GM18870 (cell line): ENCODE measurements at regions not wholly inside any gene's neighbourhood (a gene's known extent, or its start where the extent isn't known, plus 50 kb on each side); places are given as distances from the start of the nearest gene placed in this dataset.
"Not testable (repeated sequence)": the region's sequence is repeated elsewhere in the genome, so short reads cannot be mapped to it uniquely, and the experiment has no call there.

Experiments used
- ATAC-seq: cut with Tn5 transposase; IDR thresholded peaks from one replicate; pipeline ENCODE4 v1.9.1; 2021; ENCODE audit warnings: moderate library complexity; ENCODE audit not compliant: unreplicated experiment

DNA sequence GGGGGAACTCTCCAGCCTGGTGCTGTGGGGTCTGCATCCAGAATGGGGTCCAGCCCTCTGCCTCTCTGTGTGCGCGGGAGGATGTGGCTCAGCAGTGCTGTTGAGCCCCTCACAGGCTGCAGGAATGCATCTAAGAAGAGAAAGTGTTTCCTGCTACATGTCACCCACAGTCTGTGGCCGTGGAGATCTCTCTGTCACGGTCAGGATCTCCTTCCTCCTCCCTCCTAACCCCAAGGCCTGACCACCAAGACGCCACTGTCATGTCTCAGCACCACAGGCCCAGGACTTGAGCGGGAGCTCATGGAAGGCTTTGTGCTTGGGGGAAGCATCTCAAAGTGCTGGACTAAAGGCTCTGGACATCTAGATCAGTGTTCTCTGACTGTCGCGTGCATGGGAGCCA, 90.1 kb downstream of the SREK1 start:
- ATAC-seq: no peak

DNA sequence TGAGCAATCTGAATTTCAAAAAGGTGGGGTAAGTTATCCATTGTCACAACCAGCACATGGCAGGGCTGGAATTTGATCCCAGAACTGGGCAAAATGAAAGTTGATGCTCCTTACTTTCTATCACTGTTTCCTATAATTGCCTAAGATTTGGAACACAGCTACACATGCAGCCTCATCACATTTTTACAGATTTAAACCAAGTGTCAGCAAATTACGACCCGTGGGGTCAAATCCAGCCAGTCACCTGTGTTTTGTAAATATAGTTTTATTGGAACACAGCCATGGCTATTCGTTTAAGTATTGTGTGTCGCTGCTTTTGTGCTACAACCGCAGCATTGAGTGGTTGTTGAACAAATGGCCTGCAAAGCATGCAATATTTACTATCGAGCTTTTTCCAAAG, 94.3 kb downstream of the SREK1 start:
- ATAC-seq: no peak

GRCh38 chr5:66239034-66239433, 94.9 kb downstream of the SREK1 start:
- no peak for ATAC-seq

GRCh38 chr5:66241136-66241825, 97.2 kb downstream of the SREK1 start:
- ATAC-seq: no peak

DNA sequence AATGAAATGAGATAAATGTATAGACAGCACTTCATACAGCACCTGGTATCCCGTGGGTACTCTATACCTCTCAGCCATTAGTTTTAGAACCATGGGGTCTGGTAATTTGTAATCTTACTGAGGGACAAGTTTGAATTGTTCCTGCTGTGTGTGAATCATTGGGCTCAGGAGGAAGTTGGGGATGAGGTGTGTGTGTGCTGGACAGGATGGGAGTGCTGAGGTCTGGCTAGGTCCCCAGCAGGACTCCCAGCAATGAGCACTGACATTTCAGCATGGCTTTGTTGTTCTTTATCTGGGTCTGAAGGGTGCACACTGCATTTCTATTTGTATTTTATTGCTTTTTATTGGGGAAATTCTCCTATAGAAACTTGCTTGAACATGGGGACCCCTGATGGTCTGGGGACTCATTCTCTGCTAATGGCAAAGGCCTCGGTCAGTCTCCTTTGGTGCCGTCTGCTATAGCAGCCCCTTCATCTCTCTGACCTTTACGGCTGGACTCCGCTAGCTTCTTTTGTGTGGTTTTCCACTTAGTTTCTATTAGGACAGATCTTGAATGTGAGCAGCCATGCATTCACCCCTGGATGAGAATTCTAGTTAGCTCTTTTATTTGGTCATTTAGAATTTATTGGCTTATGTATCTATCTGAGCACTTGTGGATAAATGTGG, 98.1 kb downstream of the SREK1 start:
- no peak for ATAC-seq

GRCh38 chr5:66246608-66247007, 102.5 kb downstream of the SREK1 start:
- no peak for ATAC-seq

DNA sequence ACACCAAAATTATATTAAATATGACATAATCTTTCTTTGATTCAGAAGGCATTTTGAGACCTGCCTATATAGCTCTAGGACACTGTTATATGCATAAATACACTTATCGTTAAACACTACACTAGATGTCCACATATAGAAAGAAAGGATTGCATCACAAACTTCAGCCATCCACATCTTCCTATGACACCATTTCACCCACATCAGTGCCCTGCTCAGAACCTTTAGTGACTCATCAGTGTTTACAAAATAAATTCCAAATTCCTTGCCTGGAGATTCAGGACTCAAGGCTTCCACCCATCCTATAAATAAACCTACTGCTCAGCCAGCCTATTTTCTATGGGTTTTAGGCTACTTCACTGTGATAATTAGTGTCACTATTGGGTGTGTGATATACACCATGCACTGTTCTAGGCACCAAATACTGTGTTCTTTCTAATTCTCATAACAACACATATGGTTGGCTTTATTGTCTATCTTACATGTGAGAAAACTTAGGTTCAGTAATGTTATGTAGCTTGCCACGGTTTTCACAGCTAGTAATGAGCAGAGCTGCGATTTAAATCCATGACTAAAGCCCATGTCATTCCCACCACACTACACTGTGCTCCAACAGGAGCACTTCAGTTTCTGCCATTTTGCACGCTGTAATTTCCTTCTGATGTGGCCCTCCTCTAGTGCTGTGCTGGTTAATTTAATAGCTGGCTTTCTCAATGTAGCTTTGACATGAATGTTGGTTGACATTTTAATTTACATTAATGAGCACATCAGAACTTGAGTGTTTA, 103.3 kb downstream of the SREK1 start:
- no peak for ATAC-seq

- no peak for ATAC-seq
These were observed 104.8 kb downstream of the SREK1 start for GRCh38 chr5:66248874-66249273.

DNA sequence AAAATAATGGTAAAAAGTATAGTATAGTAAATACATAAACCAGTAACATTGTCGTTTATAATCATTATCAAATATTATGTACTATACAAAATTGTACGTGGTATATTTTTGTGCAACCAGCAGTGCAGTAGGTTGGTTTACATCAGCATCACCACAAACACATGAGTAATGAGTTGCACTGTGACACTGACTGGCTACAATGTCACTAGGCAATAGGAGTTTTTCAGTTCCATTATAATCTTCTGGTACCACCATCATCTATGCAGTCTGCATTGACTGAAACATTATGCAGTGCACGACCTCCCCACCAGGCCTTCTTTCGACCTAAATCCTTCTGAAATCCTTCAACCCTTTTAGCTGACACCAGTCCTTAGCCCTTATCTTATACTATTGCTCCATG, 105.8 kb downstream of the SREK1 start:
- ATAC-seq: no peak

DNA sequence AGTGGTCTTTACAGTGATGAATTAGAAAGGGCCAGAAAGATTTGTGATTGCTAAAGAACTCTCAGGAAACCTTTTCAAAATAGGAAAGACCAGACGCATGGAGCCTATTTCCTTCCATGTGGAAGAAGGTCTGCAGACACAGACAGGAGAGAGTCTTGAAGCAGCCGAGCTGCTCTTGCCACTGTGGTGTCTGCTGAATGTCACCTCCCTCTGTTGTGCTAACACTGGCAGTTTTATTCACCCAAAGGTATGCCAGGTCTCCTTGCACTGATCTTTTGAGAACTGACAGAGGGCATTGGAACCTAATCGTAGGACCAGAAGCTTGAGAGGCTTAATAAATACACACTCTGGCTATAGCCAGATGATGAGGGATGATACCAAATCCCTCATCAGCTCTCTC, 108.7 kb downstream of the SREK1 start:
- ATAC-seq: no peak

DNA sequence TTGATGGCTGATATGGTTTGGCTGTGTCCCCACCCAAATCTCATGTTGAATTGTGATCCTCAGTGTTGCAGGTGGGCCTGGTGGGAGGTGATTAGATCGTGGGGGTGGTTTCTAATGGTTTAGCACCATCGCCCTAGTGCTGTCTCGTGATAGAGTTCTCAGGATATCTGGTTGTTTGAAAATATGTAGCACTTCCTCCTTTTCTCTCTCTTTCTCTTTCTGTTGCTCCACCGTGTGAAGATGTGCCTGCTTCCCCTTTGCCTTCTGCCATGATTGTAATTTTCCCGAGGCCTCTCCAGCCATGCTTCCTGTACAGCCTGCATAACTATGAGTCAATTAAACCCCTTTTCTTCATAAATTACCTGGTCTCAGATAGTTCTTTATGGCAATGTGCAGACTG, 111.6 kb downstream of the SREK1 start:
- ATAC-seq: no peak

- ATAC-seq: no peak
These were observed 129.0 kb downstream of the SREK1 start for GRCh38 chr5:66273121-66273520.

- ATAC-seq: no peak
These were observed 132.9 kb downstream of the SREK1 start for GRCh38 chr5:66276986-66277385.

DNA sequence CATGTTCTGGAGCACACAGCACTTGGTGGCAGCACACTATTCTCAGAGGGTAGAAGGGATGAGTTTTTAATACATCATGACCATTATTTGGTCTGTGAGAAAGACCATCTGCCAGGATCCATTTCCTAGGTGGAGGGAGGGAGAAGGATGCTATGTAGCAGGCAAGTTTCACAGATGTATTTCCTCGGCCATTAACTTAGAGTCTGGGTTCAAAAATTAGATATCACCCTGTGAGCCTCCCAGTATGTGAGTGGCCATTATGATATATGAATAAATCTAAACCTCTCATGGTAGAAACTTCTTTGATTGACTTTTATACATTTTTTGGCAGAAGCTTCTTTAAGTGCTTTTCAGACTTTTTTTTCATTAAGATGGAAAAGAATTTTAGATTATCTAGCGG, 133.9 kb downstream of the SREK1 start:
- ATAC-seq: no peak

DNA sequence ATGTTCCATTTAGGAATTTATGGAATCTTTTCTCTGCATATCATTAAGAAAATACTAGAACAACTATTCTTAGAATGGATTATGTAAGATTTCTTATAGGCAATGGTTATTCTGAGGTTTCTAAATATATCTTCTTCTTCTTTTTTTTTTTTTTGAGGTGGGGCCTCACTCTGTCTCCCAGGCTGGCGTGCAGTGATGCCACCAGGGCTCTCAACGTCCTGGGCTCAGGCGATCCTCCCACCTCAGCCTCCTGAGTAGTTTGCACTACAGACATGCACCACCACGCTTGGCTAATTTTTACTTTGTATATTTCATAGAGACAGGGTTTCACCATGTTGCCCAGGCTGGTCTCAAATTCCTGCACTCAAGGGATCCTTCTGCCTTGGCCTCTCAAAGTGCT, 137.2 kb downstream of the SREK1 start:
- no peak for ATAC-seq

DNA sequence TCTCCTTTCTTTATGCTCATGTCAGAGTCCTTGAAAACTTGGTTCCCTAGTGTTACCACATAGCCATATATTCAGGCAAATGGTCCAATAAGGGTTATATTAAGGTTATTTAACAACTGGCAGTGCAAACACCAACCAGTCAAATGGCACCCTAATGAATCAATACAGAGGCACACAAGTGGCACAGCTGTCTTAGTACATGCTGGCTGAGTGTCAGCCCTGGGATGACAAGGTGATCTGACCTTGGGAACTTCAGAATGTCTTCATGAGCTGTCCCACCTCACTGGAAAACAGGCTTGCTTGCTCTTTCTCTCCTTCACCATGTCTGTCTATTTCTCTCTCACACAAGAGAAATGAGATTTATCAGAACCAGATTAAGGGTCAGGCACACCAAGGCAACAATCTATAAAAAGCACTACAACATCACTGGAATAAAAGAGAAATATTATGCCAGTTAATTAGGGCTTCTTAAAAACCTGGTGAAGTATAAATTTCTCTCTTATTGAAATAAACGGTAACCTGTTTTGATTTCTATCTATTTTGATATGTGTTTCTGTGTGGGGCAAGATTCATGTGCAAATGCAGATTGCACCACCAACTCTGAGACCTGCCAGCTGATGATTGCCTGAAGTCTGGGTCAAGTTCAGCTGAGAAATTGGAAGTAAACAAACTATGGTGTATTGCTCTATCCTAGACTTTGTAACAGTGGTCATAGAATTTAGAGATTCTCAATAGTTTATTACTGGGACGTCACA, 140.7 kb downstream of the SREK1 start:
- ATAC-seq: no peak

- no peak for ATAC-seq
These were observed 141.3 kb downstream of the SREK1 start for GRCh38 chr5:66285343-66285922.

- no peak for ATAC-seq
These were observed 147.7 kb downstream of the SREK1 start for GRCh38 chr5:66291771-66292170.

DNA sequence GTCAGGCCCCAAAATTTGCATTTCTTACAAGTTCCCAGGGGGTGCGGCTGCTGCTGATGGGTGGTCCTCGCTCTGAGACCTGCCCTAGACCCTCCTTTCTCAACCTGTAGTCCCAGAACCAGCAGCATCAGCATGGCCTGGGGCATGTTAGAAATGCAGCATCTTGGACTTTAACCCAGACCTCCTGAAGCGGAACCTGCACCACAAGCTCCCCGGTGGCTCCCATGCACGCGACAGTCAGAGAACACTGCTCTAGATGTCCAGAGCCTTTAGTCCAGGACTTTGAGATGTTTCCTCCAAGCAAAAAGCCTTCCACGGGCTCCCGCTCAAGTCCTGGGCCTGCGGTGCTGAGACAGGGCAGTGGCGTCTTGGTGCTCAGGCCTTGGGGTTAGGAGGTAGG, 149.8 kb downstream of the SREK1 start:
- ATAC-seq: not testable (repeated sequence)

DNA sequence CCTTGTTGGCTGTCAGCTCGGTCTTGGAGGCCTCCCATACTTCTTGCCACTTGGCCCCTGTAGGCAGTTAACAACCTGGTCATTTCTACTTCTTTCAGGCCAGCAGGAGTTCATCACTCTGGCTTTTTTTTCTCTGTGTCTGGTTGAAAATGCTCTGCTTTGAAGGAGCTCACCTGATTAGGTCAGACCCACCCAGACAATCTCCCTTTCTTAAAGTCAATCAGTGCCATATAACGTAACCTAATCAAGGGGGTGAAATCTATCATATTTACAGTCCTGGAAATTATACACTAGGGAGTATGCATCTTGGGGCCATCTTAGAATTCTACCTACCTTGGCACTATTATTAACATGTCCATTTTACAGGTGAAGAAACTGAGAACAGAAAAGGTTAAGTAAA, 155.4 kb downstream of the SREK1 start:
- ATAC-seq: no peak

DNA sequence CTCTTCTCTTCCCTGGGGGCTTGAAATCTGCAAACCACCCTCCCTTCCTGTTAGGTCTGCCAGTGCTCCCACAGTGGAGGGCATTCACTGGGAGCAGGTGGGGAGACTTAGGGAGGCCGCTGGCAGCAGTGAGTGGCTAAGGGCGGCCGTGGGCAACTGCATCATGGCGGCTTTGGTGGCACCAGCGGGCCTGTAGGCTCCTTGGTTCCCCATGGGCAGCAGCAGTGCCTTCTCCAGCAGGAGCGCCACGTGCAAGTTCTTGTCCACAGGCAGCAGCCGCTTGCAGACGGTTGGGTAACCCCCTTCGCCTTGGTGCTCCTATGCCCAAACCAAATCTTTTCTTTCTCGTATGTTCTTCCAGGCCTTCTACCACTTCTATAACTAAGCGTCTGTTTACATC, 158.2 kb downstream of the SREK1 start:
- ATAC-seq: no peak
